Esophagus muscularis mucosa (tissue), 4 donors: ENCODE measurements at regions not wholly inside any gene's neighbourhood (a gene's known extent, or its start where the extent isn't known, plus 50 kb on each side); places are given as distances from the start of the nearest gene placed in this dataset.

Experiments used
- DNase-seq: peaks from one replicate; pipeline ENCODE4 v3.0.0-alpha.2; 2017; ENCODE audit errors: extremely low spot score
- H3K27ac ChIP-seq, 4 donors: fragments of 200-600 bp; sonication (generic); replicated peaks in 1 of 4; 1 replicate in 3 of 4; 2 replicates in 1 of 4; pipeline ENCODE4 v1.5.1; 2016 to 2019; ENCODE audit warnings: mild to moderate bottlenecking in 1 of 4
- H3K27me3 ChIP-seq, 4 donors: fragments of 200-600 bp; sonication (generic); one replicate each; pipeline versions ENCODE4 v1.5.1 to v1.6.0; 2016 to 2019
- H3K36me3 ChIP-seq, 4 donors: fragments of 200-600 bp; sonication (generic); one replicate each; pipeline ENCODE4 v1.5.1; 2016 to 2019
- H3K4me1 ChIP-seq, 4 donors: fragments of 200-600 bp; sonication (generic); one replicate each; pipeline ENCODE4 v1.5.1; 2016 to 2019
- H3K4me3 ChIP-seq, 4 donors: fragments of 200-600 bp; sonication (generic); 1 replicate in 2 of 4; 2 replicates in 2 of 4; pipeline ENCODE4 v1.5.1; 2016 to 2019; ENCODE audit warnings: mild to moderate bottlenecking in 4 of 4, moderate library complexity in 1 of 4
- H3K9me3 ChIP-seq, 4 donors: fragments of 200-600 bp; sonication (generic); 1 replicate in 3 of 4; 2 replicates in 1 of 4; pipeline ENCODE4 v1.5.1; 2016 to 2019
- CTCF ChIP-seq, 3 experiments: fragments of 200-600 bp in 2 of 3; fragments of 450-650 bp in 1 of 3; sonication (generic) in 2 of 3; IDR thresholded peaks; one replicate each; pipeline ENCODE4 v1.5.1; 2017 to 2019; ENCODE audit warnings: antibody characterized with exemption in 3 of 3, mild to moderate bottlenecking in 2 of 3, moderate library complexity in 1 of 3
- EP300 ChIP-seq: sonication (generic); formaldehyde crosslinking; IDR thresholded peaks from one replicate; pipeline ENCODE4 v1.6.1; 2017; ENCODE audit warnings: antibody characterized with exemption
- POLR2A ChIP-seq: fragments of 450-650 bp; IDR thresholded peaks from one replicate; pipeline ENCODE4 v1.6.1; 2017; ENCODE audit warnings: antibody characterized with exemption, moderate library complexity, mild to moderate bottlenecking, low read depth
- POLR2AphosphoS5 ChIP-seq, 2 donors: sonication (generic); formaldehyde crosslinking; IDR thresholded peaks; one replicate each; pipeline ENCODE4 v1.6.1; 2017; ENCODE audit warnings: antibody characterized with exemption in 2 of 2
- WGBS: methylation state at CpG from one replicate; pipeline ENCODE4 v1.1.5; 2018; 5-methylcytosine and 5-hydroxymethylcytosine counted together
- intact Hi-C: fragments of 100-400 bp; cut with DNase I; formaldehyde crosslinking; loops from one replicate; pipeline ENCODE4 v1.15.1; 2023

GRCh38 chr6:106883808-106884262 is 90.7 kb downstream of the CD24 start:
- Histone ChIP-seq H3K4me1 (no peaks in the 10 kb centered on the region), H3K27ac (no peak overlapping the region), H3K9me3 (no peaks in the 10 kb centered on the region), H3K27me3 (no peaks in the 10 kb centered on the region), H3K36me3 (no peaks in the 10 kb centered on the region), H3K4me3 (no peak overlapping the region)
- TF ChIP-seq EP300 (no peak), CTCF (IDR thresholded peaks at IDR 0.05) (no peak), POLR2AphosphoS5 (IDR thresholded peaks at IDR 0.05) (no peak), POLR2A (no peak)
- intact Hi-C loops, result no loop called here
- WGBS, result 38% methylated on average over 4 of the region's 4 CpGs
- no peak for DNase-seq

GRCh38 chr6:106882601-106883518 is 91.7 kb downstream of the CD24 start:
- Histone ChIP-seq H3K36me3 (no peaks in the 10 kb centered on the region), H3K27me3 (no peaks in the 10 kb centered on the region), H3K9me3 (no peaks in the 10 kb centered on the region), H3K4me1 (no peaks in the 10 kb centered on the region), H3K4me3 (no peak overlapping the region), H3K27ac (no peak overlapping the region)
- TF ChIP-seq CTCF (IDR thresholded peaks at IDR 0.05), result no peak
- no peak for TF ChIP-seq EP300
- TF ChIP-seq POLR2AphosphoS5 (IDR thresholded peaks at IDR 0.05), result no peak
- no peak for TF ChIP-seq POLR2A
- DNase-seq, result no peak
- intact Hi-C loops, result no loop called here
- 89% methylated on average over 8 of the region's 8 CpGs for WGBS

DNA sequence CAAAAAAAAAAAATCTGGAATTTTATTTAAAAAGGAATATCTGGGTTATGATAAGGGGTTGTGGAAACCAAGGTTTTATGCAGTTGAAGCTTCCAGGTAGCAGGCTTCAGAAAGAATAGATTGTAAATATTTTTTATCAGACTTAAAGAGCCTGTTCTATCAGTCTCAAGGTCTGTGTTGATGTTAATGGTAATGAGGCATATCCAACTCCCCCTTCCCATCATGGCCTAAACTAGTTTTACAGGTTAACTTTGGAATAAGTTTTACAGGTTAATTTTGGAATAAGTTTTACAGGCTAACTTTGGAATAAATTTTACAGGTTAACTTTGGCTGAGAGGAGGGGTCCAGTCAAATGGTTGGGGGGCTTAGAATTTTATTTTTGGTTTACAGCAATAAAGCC is 92.4 kb downstream of the CD24 start:
- intact Hi-C loops, result no loop called here
- Histone ChIP-seq H3K4me1 (no peaks in the 10 kb centered on the region), H3K4me3 (no peak overlapping the region), H3K27ac (no peak overlapping the region), H3K27me3 (no peaks in the 10 kb centered on the region), H3K36me3 (no peaks in the 10 kb centered on the region), H3K9me3 (no peaks in the 10 kb centered on the region)
- TF ChIP-seq POLR2A, result no peak
- TF ChIP-seq EP300, result no peak
- no peak for TF ChIP-seq CTCF (IDR thresholded peaks at IDR 0.05)
- TF ChIP-seq POLR2AphosphoS5 (IDR thresholded peaks at IDR 0.05), result no peak
- DNase-seq, result no peak

DNA sequence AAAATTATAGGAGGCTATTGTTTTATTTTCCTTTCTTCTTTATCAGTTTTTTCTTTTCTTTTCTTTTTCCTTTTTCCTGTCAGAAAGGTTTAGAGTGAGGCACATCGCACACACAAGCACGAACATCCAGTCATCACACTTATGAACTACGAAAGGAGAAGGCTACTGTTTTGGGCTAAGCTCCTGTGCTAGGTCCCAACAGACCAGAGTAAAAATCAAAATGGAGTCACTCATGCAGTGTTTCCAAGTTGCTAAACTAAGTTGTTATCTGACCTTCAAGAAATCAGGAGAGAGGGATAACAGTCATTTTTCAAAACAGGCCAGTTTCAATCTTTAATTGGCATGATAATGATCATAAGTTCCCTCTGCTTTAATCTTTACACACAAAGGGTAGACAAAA is 93.6 kb downstream of the CD24 start:
- Histone ChIP-seq H3K27me3 (no peaks in the 10 kb centered on the region), H3K36me3 (no peaks in the 10 kb centered on the region), H3K9me3 (no peaks in the 10 kb centered on the region), H3K4me1 (no peaks in the 10 kb centered on the region), H3K4me3 (no peak overlapping the region), H3K27ac (no peak overlapping the region)
- 86% methylated on average over 3 of the region's 3 CpGs for WGBS
- no peak for DNase-seq
- intact Hi-C loops, result no loop called here
- TF ChIP-seq CTCF (IDR thresholded peaks at IDR 0.05), result no peak

GRCh38 chr6:106875782-106876321 is 98.7 kb downstream of the CD24 start:
- H3K36me3 ChIP-seq, result no peaks in the 10 kb centered on the region
- TF ChIP-seq CTCF (IDR thresholded peaks at IDR 0.05), result no peak
- TF ChIP-seq POLR2A, result no peak
- H3K4me3 ChIP-seq, result no peak overlapping the region
- no peak for DNase-seq
- 83% methylated on average over 3 of the region's 4 CpGs for WGBS
- no peaks in the 10 kb centered on the region for H3K27me3 ChIP-seq
- no peak overlapping the region for H3K27ac ChIP-seq
- no peaks in the 10 kb centered on the region for H3K9me3 ChIP-seq
- intact Hi-C loops, result no loop called here
- no peaks in the 10 kb centered on the region for H3K4me1 ChIP-seq
